HG02870 (cell line): ENCODE measurements at regions not wholly inside any gene's neighbourhood (a gene's known extent, or its start where the extent isn't known, plus 50 kb on each side); places are given as distances from the start of the nearest gene placed in this dataset.
"Not testable (repeated sequence)": the region's sequence is repeated elsewhere in the genome, so short reads cannot be mapped to it uniquely, and the experiment has no call there.

Source experiments
- ATAC-seq: cut with Tn5 transposase; IDR thresholded peaks from one replicate; pipeline ENCODE4 v1.9.1; 2021; ENCODE audit warnings: mild to moderate bottlenecking, moderate library complexity; ENCODE audit not compliant: unreplicated experiment

GRCh38 chrX:130467936-130468335 lies 66.1 kb downstream of the RBMX2 start:
- ATAC-seq = no peak

- no peak for ATAC-seq
Measured at GRCh38 chrX:130468395-130468923, 66.7 kb downstream of the RBMX2 start.

- no peak for ATAC-seq
Measured at GRCh38 chrX:130482871-130483270, 81.1 kb downstream of the RBMX2 start.

- no peak for ATAC-seq
Measured at GRCh38 chrX:130485870-130486269, 84.1 kb downstream of the RBMX2 start.

- ATAC-seq = not testable (repeated sequence)
Measured at GRCh38 chrX:130495502-130495901, 93.7 kb downstream of the RBMX2 start.

- ATAC-seq = no peak
Measured at GRCh38 chrX:130497531-130497930, 95.7 kb downstream of the RBMX2 start.

GRCh38 chrX:130498653-130499274 lies 97.0 kb downstream of the RBMX2 start:
- no peak for ATAC-seq

GRCh38 chrX:130502016-130502570 lies 100.3 kb downstream of the RBMX2 start:
- ATAC-seq = no peak

GRCh38 chrX:130504019-130504418 lies 102.2 kb downstream of the RBMX2 start:
- ATAC-seq = no peak

GRCh38 chrX:130507015-130507414 lies 105.2 kb downstream of the RBMX2 start:
- no peak for ATAC-seq

- ATAC-seq = not testable (repeated sequence)
Measured at GRCh38 chrX:130512534-130512933, 110.7 kb downstream of the RBMX2 start.

- ATAC-seq = no peak
Measured at GRCh38 chrX:130516123-130516522, 114.3 kb downstream of the RBMX2 start.

- no peak for ATAC-seq
Measured at GRCh38 chrX:130523460-130524394, 121.9 kb downstream of the RBMX2 start.

- ATAC-seq = no peak
Measured at GRCh38 chrX:130524476-130525194, 122.8 kb downstream of the RBMX2 start.

- no peak for ATAC-seq
Measured at GRCh38 chrX:130529531-130529930, 127.7 kb downstream of the RBMX2 start.

- ATAC-seq = no peak
Measured at GRCh38 chrX:130531066-130531465, 129.3 kb downstream of the RBMX2 start.

- ATAC-seq = peak; percentile 76
Measured at GRCh38 chrX:130539721-130540321, 138.0 kb downstream of the RBMX2 start.

- ATAC-seq = no peak
Measured at GRCh38 chrX:130543603-130544325, 142.0 kb downstream of the RBMX2 start.

- no peak for ATAC-seq
Measured at GRCh38 chrX:130545796-130546195, 144.0 kb downstream of the RBMX2 start.

GRCh38 chrX:130549382-130549781 lies 147.6 kb downstream of the RBMX2 start:
- not testable (repeated sequence) for ATAC-seq
